K562 (cell line): ENCODE measurements at regions not wholly inside any gene's neighbourhood (a gene's known extent, or its start where the extent isn't known, plus 50 kb on each side); places are given as distances from the start of the nearest gene placed in this dataset.
A peak's percentile ranks its signal among the peaks of the same experiment; 100 is the strongest.

Experiments used
- ATAC-seq: fragments of 200-7000 bp; cut with Tn5 transposase; 3 replicates; pipeline ENCODE4 v1.9.1; 2020; ENCODE audit warnings: moderate library complexity
- BruUV-seq: library from RNA; stranded (reverse); fragments of 400-500 nt; replicated peaks from 2 replicates; lab custom pipeline; 2021; lab: Mats Ljungman, UMichigan
- CTCF ChIA-PET: fragments of 300-600 bp; formaldehyde crosslinking; extraction: SDS; loops from one replicate; lab custom pipeline; 2021; ENCODE audit warnings: low intra/inter-chr PET ratio; lab: Yijun Ruan, JAX
- POLR2A ChIA-PET: fragments of 300-600, 350-650 bp; sonication (Branson Sonifier 250); formaldehyde crosslinking; extraction: SDS; loops from one replicate; lab custom pipeline; 2021; ENCODE audit warnings: antibody characterized with exemption, inconsistent platforms; lab: Yijun Ruan, JAX
- DNase-seq, 4 experiments: peaks; one replicate each; pipeline versions ENCODE4 v3.0.0 to v3.0.0-alpha.2; 2011 to 2018; ENCODE audit warnings: low spot score in 3 of 4, mixed read lengths in 3 of 4; ENCODE audit errors: extremely low read depth in 1 of 4
- FAIRE-seq: peaks from 2 replicates; lab custom pipeline; 2011; peaks lifted over from hg19 to GRCh38; lab: Jason Lieb, UNC
- H2AFZ ChIP-seq: 2 replicates; pipeline ENCODE4 v1.6.0; 2011; ENCODE audit warnings: low read depth, low read length, control low read depth, inconsistent platforms
- H3K27ac ChIP-seq: fragments of 200-600 bp; 3 replicates; pipeline ENCODE4 v1.8.0; 2011; ENCODE audit warnings: low read depth, mild to moderate bottlenecking, control low read depth, inconsistent platforms, low read length, moderate library complexity, mixed read lengths; ENCODE audit errors: extremely low read depth
- H3K27me3 ChIP-seq, 2 experiments: fragments of 300-600 bp in 1 of 2; 2 replicates in 1 of 2; 3 replicates in 1 of 2; pipeline versions ENCODE4 v1.6.0 to v1.8.0; 2011; ENCODE audit warnings: inconsistent platforms in 2 of 2, low read length in 2 of 2, mild to moderate bottlenecking in 1 of 2, mixed read lengths in 1 of 2, moderate library complexity in 1 of 2; ENCODE audit not compliant: control insufficient read depth in 2 of 2, insufficient read depth in 2 of 2
- H3K36me3 ChIP-seq: fragments of 300-600 bp; 3 replicates; pipeline ENCODE4 v1.8.0; 2011; ENCODE audit warnings: mild to moderate bottlenecking, low read length, inconsistent platforms; ENCODE audit not compliant: control insufficient read depth, insufficient read depth
- H3K4me1 ChIP-seq, 2 experiments: fragments of 200-600 bp in 1 of 2; replicated peaks in 1 of 2; 2 replicates in 1 of 2; 3 replicates in 1 of 2; pipeline versions ENCODE4 v1.5.1 to v1.8.0; 2011; ENCODE audit warnings: inconsistent platforms in 2 of 2, low read length in 2 of 2, mild to moderate bottlenecking in 1 of 2, mixed read lengths in 1 of 2, moderate library complexity in 1 of 2; ENCODE audit not compliant: control insufficient read depth in 2 of 2, insufficient read depth in 2 of 2
- H3K4me2 ChIP-seq: 2 replicates; pipeline ENCODE4 v1.6.1; 2011; ENCODE audit warnings: low read length, control low read depth, inconsistent platforms, mixed read lengths; ENCODE audit not compliant: insufficient read depth
- H3K4me3 ChIP-seq: fragments of 200-600 bp; sonication (generic), shearing (Covaris generic); 2 replicates; pipeline ENCODE4 v1.5.1; 2016; ENCODE audit warnings: control low read depth, inconsistent platforms
- H3K79me2 ChIP-seq: fragments of 200-600 bp; 3 replicates; pipeline ENCODE4 v1.8.0; 2011; ENCODE audit warnings: low read length, inconsistent platforms; ENCODE audit not compliant: control insufficient read depth, insufficient read depth
- H3K9ac ChIP-seq, 2 experiments: 2 replicates each; pipeline versions ENCODE4 v1.6.0 to v1.6.1; 2011; ENCODE audit warnings: low read depth in 2 of 2, low read length in 2 of 2, control low read depth in 1 of 2, inconsistent platforms in 1 of 2, mild to moderate bottlenecking in 1 of 2, mixed read lengths in 1 of 2; ENCODE audit not compliant: insufficient read depth in 1 of 2
- H3K9me1 ChIP-seq: one replicate; pipeline ENCODE4 v1.6.0; 2011; ENCODE audit warnings: inconsistent platforms, mild to moderate bottlenecking, low read length, moderate library complexity; ENCODE audit not compliant: control insufficient read depth, insufficient read depth
- H3K9me3 ChIP-seq: replicated peaks from 2 replicates; pipeline ENCODE4 v1.5.1; 2011; ENCODE audit warnings: low read depth, low read length, inconsistent platforms; ENCODE audit not compliant: control insufficient read depth, insufficient read depth
- H4K20me1 ChIP-seq: replicated peaks from 2 replicates; pipeline ENCODE4 v1.6.1; 2011; ENCODE audit warnings: low read length, inconsistent platforms, mixed read lengths; ENCODE audit not compliant: control insufficient read depth, insufficient read depth
- C11orf30 ChIP-seq: fragments of 450-650 bp; IDR thresholded peaks from 2 replicates; pipeline ENCODE4 v1.6.1; 2016; ENCODE audit warnings: low read depth, mild to moderate bottlenecking
- EP400 ChIP-seq: fragments of 450-650 bp; IDR thresholded peaks from 2 replicates; pipeline ENCODE4 v1.6.1; 2017; ENCODE audit warnings: antibody characterized with exemption, mild to moderate bottlenecking, moderate library complexity
- IFI16 ChIP-seq: fragments of 250-450 bp; sonication (Bioruptor Pico); IDR thresholded peaks from 2 replicates; pipeline ENCODE4 v2.1.2; 2022; ENCODE audit warnings: mild to moderate bottlenecking, inconsistent platforms
- KLF6 ChIP-seq: fragments of 250-450 bp; sonication (Bioruptor Pico); IDR thresholded peaks from 2 replicates; pipeline ENCODE4 v1.4.0; 2020; ENCODE audit warnings: mild to moderate bottlenecking, moderate library complexity, borderline replicate concordance
- MAFF ChIP-seq: IDR thresholded peaks from 2 replicates; pipeline ENCODE4 v1.6.1; 2012; ENCODE audit warnings: low read length, improper control_type of control experiment
- MAFK ChIP-seq: IDR thresholded peaks from 2 replicates; pipeline ENCODE4 v1.6.1; 2011; ENCODE audit warnings: low read length, improper control_type of control experiment
- ZFP36 ChIP-seq: fragments of 150-350 bp; IDR thresholded peaks from 2 replicates; pipeline ENCODE4 v1.6.1; 2018; ENCODE audit warnings: low read length, low read depth; ENCODE audit not compliant: partially characterized antibody
- ZNF311 ChIP-seq: fragments of 250-450 bp; sonication (Bioruptor Pico); IDR thresholded peaks from 2 replicates; pipeline ENCODE4 v1.4.0; 2020; ENCODE audit warnings: mild to moderate bottlenecking, moderate library complexity
- ZNF316 ChIP-seq: fragments of 450-650 bp; IDR thresholded peaks from 2 replicates; pipeline ENCODE4 v1.6.1; 2016
- ZNF764 ChIP-seq: fragments of 250-450 bp; sonication (Bioruptor Pico); IDR thresholded peaks from 2 replicates; pipeline ENCODE4 v1.4.0; 2020; ENCODE audit warnings: low read depth, mild to moderate bottlenecking, moderate library complexity
- WGBS: fragments of 100-300 bp; shearing (Covaris generic); methylation state at CpG from one replicate; pipeline ENCODE4 v1.1.6; 2016; ENCODE audit warnings: low coverage, mixed read lengths; ENCODE audit not compliant: insufficient coverage; ENCODE audit errors: missing lambda C conversion rate; 5-methylcytosine and 5-hydroxymethylcytosine counted together
- in situ Hi-C: fragments of 300-500 bp; cut with MboI; formaldehyde crosslinking; loops from 4 replicates; pipeline ENCODE4 v1.15.0; 2018; ENCODE audit warnings: inconsistent platforms, mixed read lengths
- intact Hi-C: fragments of 100-400 bp; cut with micrococcal nuclease; formaldehyde crosslinking; loops from 2 replicates; pipeline ENCODE4 v1.14.2; 2022
- TF ChIP-seq, protein P1 (sequence below): sonication (generic); formaldehyde crosslinking; IDR thresholded peaks from 2 replicates; pipeline ENCODE4 v1.8.0; 2023; ENCODE audit warnings: mild to moderate bottlenecking, missing genetic modification reagents
- TF ChIP-seq, protein P2 (sequence below): fragments of 450-650 bp; formaldehyde crosslinking; IDR thresholded peaks from 2 replicates; pipeline ENCODE4 v1.4.0; 2020; ENCODE audit warnings: mild to moderate bottlenecking, moderate library complexity

DNA sequence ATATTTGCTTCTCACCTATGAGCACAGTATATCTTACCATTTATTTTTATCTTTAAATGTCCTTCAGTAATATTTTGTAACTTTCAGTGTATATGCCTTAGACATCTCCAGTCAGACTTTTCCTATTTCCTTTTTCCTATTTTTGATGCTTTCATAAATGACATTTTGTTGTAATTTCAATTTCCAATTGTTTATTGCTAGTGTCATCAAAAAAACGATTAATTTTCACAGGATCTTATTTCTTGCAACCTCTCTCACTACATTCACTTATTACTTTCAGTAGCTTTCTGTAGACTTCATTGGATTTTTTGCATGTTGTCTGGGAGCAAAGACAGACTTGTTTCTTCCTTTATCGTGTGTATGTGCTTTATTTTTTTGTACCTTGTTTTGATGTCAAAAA, 602.4 kb downstream of the AJAP1 start:
- Histone ChIP-seq H3K4me3 (no peak overlapping the region), H3K36me3 (no peaks in the 10 kb centered on the region), H3K4me1 (no peaks in the 10 kb centered on the region), H3K9me1 (no peaks in the 10 kb centered on the region), H3K79me2 (no peaks in the 10 kb centered on the region), H3K27me3 (no peaks in the 10 kb centered on the region), H4K20me1 (no peaks in the 10 kb centered on the region), H3K27ac (no peak overlapping the region), H3K9ac (no peak overlapping the region), H2AFZ (no peak overlapping the region), H3K4me2 (no peak overlapping the region), H3K9me3 (no peaks in the 10 kb centered on the region)
- intact Hi-C loops, result no loop called here
- WGBS, result 0% methylated on average over 2 of the region's 2 CpGs
- TF ChIP-seq C11orf30, result peak; percentile 16; the same call in 1 of the 2 replicates
- TF ChIP-seq KLF6 (CRISPR knock-in tag), result no peak
- peak; percentile 41; the same call in 1 of the 2 replicates for TF ChIP-seq MAFF
- TF ChIP-seq MAFK, result peak; percentile 19; the same call in 1 of the 2 replicates
- TF ChIP-seq, protein P1, sequence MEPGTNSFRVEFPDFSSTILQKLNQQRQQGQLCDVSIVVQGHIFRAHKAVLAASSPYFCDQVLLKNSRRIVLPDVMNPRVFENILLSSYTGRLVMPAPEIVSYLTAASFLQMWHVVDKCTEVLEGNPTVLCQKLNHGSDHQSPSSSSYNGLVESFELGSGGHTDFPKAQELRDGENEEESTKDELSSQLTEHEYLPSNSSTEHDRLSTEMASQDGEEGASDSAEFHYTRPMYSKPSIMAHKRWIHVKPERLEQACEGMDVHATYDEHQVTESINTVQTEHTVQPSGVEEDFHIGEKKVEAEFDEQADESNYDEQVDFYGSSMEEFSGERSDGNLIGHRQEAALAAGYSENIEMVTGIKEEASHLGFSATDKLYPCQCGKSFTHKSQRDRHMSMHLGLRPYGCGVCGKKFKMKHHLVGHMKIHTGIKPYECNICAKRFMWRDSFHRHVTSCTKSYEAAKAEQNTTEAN (CRISPR knock-in tag), result no peak
- TF ChIP-seq ZNF316, result peak; percentile 59; the same call in 1 of the 2 replicates
- ChIA-PET CTCF (no interaction called here), POLR2A (no interaction called here)
- no peak for ATAC-seq
- no peak for FAIRE-seq
- no TSS peak for BruUV-seq
- no peak for DNase-seq
- in situ Hi-C loops, result no loop called here

DNA sequence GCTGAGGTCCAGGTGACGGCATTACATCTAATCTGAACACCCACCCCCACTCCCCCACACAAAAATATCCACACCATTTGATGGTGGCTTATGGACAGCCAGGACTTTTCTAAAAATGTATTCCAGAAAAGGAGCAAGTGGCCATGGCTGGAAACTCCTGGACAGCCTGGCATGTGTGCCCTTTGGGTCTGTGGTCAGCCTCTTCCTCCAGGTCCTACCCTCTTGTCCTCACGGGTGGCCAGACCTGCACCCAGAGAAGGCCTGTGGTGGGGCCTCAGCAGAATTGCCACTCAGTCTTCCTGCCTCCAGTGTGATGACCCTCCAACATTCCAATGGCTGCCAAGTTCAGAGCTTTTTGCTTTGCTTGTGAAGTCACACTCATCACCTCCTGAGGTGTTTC, 600.6 kb downstream of the AJAP1 start:
- no peak for ATAC-seq
- Histone ChIP-seq H3K4me1 (no peaks in the 10 kb centered on the region), H4K20me1 (no peaks in the 10 kb centered on the region), H3K79me2 (no peaks in the 10 kb centered on the region), H3K27ac (no peak overlapping the region), H3K27me3 (no peaks in the 10 kb centered on the region), H3K9me3 (no peaks in the 10 kb centered on the region), H3K9ac (no peak overlapping the region), H3K9me1 (no peaks in the 10 kb centered on the region), H3K4me2 (no peak overlapping the region), H3K4me3 (no peak overlapping the region), H3K36me3 (no peaks in the 10 kb centered on the region), H2AFZ (no peak overlapping the region)
- intact Hi-C loops (no loop called here), in situ Hi-C loops (no loop called here)
- WGBS, result 0% methylated on average over 2 of the region's 2 CpGs
- no peak for DNase-seq
- FAIRE-seq, result no peak
- ChIA-PET POLR2A (no interaction called here), CTCF (no interaction called here)
- BruUV-seq, result no TSS peak
- TF ChIP-seq ZFP36 (no peak), ZNF316 (no peak), ZNF764 (no peak), IFI16 (CRISPR knock-in tag) (no peak), EP400 (no peak), ZNF311 (CRISPR knock-in tag) (no peak)
- TF ChIP-seq, protein P1 (CRISPR knock-in tag), result no peak
- TF ChIP-seq, protein P2, sequence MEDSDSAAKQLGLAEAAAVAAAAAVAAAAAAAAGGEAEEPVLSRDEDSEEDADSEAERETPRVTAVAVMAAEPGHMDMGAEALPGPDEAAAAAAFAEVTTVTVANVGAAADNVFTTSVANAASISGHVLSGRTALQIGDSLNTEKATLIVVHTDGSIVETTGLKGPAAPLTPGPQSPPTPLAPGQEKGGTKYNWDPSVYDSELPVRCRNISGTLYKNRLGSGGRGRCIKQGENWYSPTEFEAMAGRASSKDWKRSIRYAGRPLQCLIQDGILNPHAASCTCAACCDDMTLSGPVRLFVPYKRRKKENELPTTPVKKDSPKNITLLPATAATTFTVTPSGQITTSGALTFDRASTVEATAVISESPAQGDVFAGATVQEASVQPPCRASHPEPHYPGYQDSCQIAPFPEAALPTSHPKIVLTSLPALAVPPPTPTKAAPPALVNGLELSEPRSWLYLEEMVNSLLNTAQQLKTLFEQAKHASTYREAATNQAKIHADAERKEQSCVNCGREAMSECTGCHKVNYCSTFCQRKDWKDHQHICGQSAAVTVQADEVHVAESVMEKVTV (CRISPR knock-in tag), result no peak
